Right lobe of liver (tissue), 6 donors: ENCODE measurements at regions not wholly inside any gene's neighbourhood (a gene's known extent, or its start where the extent isn't known, plus 50 kb on each side); places are given as distances from the start of the nearest gene placed in this dataset.

Source experiments
- ATAC-seq, 4 donors: fragments of 200-7000 bp; cut with Tn5 transposase; one replicate each; pipeline ENCODE4 v1.9.1; 2020; ENCODE audit warnings: mild to moderate bottlenecking in 4 of 4, moderate library complexity in 4 of 4
- DNase-seq, 3 donors: peaks; one replicate each; pipeline ENCODE4 v3.0.0-alpha.2; 2020
- H3K27ac ChIP-seq, 3 donors: fragments of 200-600 bp; one replicate each; pipeline ENCODE4 v1.8.0; 2022
- H3K27me3 ChIP-seq, 2 donors: fragments of 200-600 bp; one replicate each; pipeline ENCODE4 v1.8.0; 2022
- H3K36me3 ChIP-seq, 4 donors: fragments of 200-600 bp; sonication (generic) in 1 of 4; one replicate each; pipeline versions ENCODE4 v1.5.1 to v1.8.0; 2017 to 2022; ENCODE audit warnings: control low read depth in 1 of 4
- H3K4me1 ChIP-seq, 4 donors: fragments of 200-600 bp; sonication (generic) in 1 of 4; one replicate each; pipeline versions ENCODE4 v1.5.1 to v1.8.0; 2017 to 2022; ENCODE audit warnings: control low read depth in 1 of 4
- H3K4me3 ChIP-seq, 3 donors: fragments of 200-600 bp; one replicate each; pipeline ENCODE4 v1.8.0; 2022
- H3K9me3 ChIP-seq, 4 donors: fragments of 200-600 bp; sonication (generic) in 1 of 4; one replicate each; pipeline versions ENCODE4 v1.5.1 to v1.8.0; 2017 to 2022; ENCODE audit warnings: control low read depth in 1 of 4
- POLR2A ChIP-seq: fragments of 450-650 bp; IDR thresholded peaks from one replicate; pipeline ENCODE4 v1.6.1; 2017; ENCODE audit warnings: antibody characterized with exemption, mild to moderate bottlenecking
- WGBS: methylation state at CpG from one replicate; pipeline ENCODE4 v1.1.6; 2018; ENCODE audit warnings: low coverage, low lambda C conversion rate; ENCODE audit not compliant: insufficient coverage; ENCODE audit errors: missing lambda C conversion rate; 5-methylcytosine and 5-hydroxymethylcytosine counted together
- intact Hi-C, 2 donors: fragments of 100-400 bp; cut with DNase I; formaldehyde crosslinking; loops; one replicate each; pipeline versions ENCODE4 v1.11.2 to v1.14.1; 2022
- TF ChIP-seq, protein P1 (sequence below), 4 donors: fragments of 200-600 bp in 3 of 4; fragments of 450-650 bp in 1 of 4; IDR thresholded peaks; one replicate each; pipeline versions ENCODE4 v1.5.1 to v1.8.0; 2016 to 2022; ENCODE audit warnings: antibody characterized with exemption in 4 of 4, mild to moderate bottlenecking in 2 of 4
- donor health status: DM: no; HTN: yes; CAD: no.
- donor health status: DM: no; HTN: no; CAD: no.
- donor health status: DM: no; HTN: no; CAD: no.
- donor health status: DM: no; HTN: yes; CAD: no.
- donor health status: DM: no; HTN: yes; CAD: no.

DNA sequence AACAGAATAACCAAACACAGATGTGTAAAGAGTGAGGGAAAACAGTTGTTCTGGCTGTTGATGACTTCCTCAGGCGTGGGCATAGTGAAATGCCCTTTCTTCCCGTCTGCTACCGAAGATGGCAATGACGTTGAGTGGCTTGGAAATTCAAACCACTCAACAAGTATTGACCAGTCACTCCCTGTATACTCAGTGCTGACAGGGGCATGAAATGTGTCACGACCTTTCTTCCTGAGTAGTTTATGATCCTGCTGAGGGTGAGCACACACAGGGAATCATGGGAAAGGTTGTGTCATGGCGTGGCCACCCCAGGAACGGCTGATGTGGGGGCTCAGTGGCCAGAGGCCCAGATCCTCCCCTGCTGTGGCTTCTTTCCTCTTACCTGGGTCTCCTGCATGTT lies 87.8 kb upstream of the C1QTNF9B start:
- Histone ChIP-seq H3K27me3 (peaks cover 0 to 4% of the 10 kb centered on the region in 2 donors), H3K9me3 (no peaks in the 10 kb centered on the region), H3K4me3 (no peak overlapping the region), H3K27ac (no peak overlapping the region), H3K4me1 (no peaks in the 10 kb centered on the region), H3K36me3 (no peaks in the 10 kb centered on the region)
- 20% methylated on average over 5 of the region's 7 CpGs for WGBS
- ATAC-seq (no peak), DNase-seq (no peak)
- TF ChIP-seq, protein P1, sequence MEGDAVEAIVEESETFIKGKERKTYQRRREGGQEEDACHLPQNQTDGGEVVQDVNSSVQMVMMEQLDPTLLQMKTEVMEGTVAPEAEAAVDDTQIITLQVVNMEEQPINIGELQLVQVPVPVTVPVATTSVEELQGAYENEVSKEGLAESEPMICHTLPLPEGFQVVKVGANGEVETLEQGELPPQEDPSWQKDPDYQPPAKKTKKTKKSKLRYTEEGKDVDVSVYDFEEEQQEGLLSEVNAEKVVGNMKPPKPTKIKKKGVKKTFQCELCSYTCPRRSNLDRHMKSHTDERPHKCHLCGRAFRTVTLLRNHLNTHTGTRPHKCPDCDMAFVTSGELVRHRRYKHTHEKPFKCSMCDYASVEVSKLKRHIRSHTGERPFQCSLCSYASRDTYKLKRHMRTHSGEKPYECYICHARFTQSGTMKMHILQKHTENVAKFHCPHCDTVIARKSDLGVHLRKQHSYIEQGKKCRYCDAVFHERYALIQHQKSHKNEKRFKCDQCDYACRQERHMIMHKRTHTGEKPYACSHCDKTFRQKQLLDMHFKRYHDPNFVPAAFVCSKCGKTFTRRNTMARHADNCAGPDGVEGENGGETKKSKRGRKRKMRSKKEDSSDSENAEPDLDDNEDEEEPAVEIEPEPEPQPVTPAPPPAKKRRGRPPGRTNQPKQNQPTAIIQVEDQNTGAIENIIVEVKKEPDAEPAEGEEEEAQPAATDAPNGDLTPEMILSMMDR (IDR thresholded peaks at IDR 0.05) = no peak
- no peak for TF ChIP-seq POLR2A
- intact Hi-C loops = no loop called here

DNA sequence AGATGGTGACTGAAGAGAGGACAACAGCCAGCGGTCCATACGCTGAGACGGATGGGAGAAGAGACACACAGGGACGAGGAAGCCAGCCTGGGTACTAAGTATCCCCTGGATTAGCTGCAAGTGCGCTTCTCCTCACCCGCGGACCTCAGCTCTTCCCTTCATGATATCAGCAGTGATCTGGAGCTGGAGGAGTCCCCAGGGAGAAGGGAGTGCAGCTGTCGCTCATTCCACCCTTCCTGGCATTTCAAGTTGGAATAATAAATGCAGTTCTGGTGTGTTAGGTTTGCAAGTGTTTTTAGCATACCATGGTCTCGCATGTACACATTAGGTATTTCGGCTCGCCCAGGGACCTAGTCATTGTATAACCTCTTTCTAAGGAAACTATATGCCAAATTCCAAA lies 88.5 kb upstream of the C1QTNF9B start:
- Histone ChIP-seq H3K4me3 (no peak overlapping the region), H3K9me3 (no peaks in the 10 kb centered on the region), H3K36me3 (no peaks in the 10 kb centered on the region), H3K27ac (no peak overlapping the region), H3K4me1 (no peaks in the 10 kb centered on the region), H3K27me3 (peaks cover 0 to under 1% of the 10 kb centered on the region in 2 donors)
- 85% methylated on average over 6 of the region's 11 CpGs for WGBS
- intact Hi-C loops = no loop called here
- TF ChIP-seq, protein P1 (IDR thresholded peaks at IDR 0.05) = no peak
- no peak for TF ChIP-seq POLR2A
- DNase-seq (no peak), ATAC-seq (no peak)

- Histone ChIP-seq H3K36me3 (no peaks in the 10 kb centered on the region), H3K9me3 (no peaks in the 10 kb centered on the region), H3K27ac (no peak overlapping the region), H3K4me1 (no peaks in the 10 kb centered on the region), H3K27me3 (no peaks in the 10 kb centered on the region), H3K4me3 (no peak overlapping the region)
- no peak for TF ChIP-seq POLR2A
- TF ChIP-seq, protein P1 (IDR thresholded peaks at IDR 0.05) = no peak
- no peak for ATAC-seq
- WGBS = 66% methylated on average over 3 of the region's 3 CpGs
- intact Hi-C loops = no loop called here
- DNase-seq = no peak
Measured at GRCh38 chr13:23986619-23987018, 89.3 kb upstream of the C1QTNF9B start.

DNA sequence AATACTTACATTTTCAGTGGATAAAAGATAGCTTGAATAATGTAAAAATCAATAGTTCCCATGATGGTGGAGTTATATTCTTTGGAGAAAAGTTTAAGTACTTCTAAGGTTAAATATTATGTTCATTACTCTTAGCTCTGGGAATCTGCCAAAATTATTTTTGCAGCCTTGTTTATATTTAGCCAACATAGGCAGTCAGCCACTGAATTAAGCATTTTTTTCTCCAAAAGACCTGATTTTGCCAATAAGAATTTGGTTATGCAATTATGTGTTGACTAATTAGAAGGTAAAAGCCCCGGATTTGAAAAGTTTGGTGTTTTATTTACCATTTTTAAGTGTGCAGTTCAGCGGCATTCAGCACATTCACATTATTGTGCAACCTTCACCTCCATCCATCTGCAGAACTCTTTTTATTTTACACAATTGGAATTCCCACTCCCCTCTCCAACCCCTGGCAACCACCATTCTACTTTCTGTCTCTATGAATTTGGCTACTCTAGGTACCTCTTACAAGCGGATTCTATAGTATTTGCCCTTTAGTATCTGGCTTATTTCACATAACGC lies 90.1 kb upstream of the C1QTNF9B start:
- Histone ChIP-seq H3K27me3 (no peaks in the 10 kb centered on the region), H3K4me3 (no peak overlapping the region), H3K4me1 (no peaks in the 10 kb centered on the region), H3K9me3 (no peaks in the 10 kb centered on the region), H3K27ac (no peak overlapping the region), H3K36me3 (no peaks in the 10 kb centered on the region)
- TF ChIP-seq, protein P1 (IDR thresholded peaks at IDR 0.05) = no peak
- no peak for TF ChIP-seq POLR2A
- ATAC-seq (no peak), DNase-seq (no peak)
- WGBS = 53% methylated on average over 4 of the region's 4 CpGs
- intact Hi-C loops = no loop called here
